ENCODE measurements at regions not wholly inside any gene's neighbourhood (a gene's known extent, or its start where the extent isn't known, plus 50 kb on each side); places are given as distances from the start of the nearest gene placed in this dataset.

- ChIA-PET POLR2A (no interaction called here), CTCF (no interaction called here)
Measured at GRCh38 chr14:101196795-101197590, 293.5 kb upstream of the RTL1 start.

- POLR2A ChIA-PET: no interaction called here
Measured at GRCh38 chr14:101197595-101198397, 294.3 kb upstream of the RTL1 start.

GRCh38 chr14:101198398-101199027 lies 295.0 kb upstream of the RTL1 start:
- ChIA-PET POLR2A (no interaction called here), CTCF (no interaction called here)

More at GRCh38 chr14:101197595-101198397, 294.3 kb upstream of the RTL1 start:
- CTCF ChIA-PET: no interaction called here

DNA sequence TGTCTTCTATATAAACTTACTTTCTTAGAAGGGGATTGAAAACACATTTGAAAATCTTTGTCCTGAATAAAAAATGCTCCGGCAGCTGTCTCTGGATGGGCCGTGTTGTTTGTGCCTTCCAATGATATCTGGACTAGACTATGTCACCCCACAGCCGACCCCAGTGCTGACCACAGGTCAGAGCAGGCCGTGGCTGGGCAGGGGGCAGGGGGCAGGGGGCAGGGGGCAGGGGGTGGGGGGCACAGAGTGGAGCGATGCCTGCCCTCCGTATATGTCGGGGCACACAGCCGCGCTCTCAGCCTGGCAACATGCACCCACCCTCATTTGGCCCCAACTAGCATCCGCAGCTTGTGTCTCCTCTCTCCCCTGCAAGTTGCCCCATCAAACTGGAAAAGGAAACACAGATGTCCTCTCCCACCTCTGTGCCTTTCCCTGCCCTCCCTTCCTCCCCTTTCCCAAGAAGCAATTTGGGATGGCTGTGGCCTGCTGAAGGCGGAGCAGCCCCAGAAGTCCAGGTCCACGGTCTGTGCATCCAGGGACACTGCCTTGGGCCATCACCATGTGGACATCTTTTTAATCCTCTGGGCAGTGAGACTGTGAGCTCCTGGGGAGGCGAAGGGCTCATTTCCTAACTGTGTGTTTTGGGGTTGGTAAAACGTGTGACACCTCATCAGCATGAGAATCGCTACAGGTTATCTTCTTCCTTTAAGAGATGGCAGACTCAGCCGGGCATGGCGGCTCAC lies 295.7 kb upstream of the RTL1 start:
- CTCF ChIA-PET: no interaction called here
- POLR2A ChIA-PET: no interaction called here

GRCh38 chr14:101200008-101200649 lies 296.6 kb upstream of the RTL1 start:
- ChIA-PET CTCF (no interaction called here), POLR2A (no interaction called here)

GRCh38 chr14:101200650-101201516 lies 297.4 kb upstream of the RTL1 start:
- ChIA-PET POLR2A (no interaction called here), CTCF (no interaction called here)

- CTCF ChIA-PET: no interaction called here
- POLR2A ChIA-PET: no interaction called here
Measured at GRCh38 chr14:101201535-101202151, 298.1 kb upstream of the RTL1 start.

DNA sequence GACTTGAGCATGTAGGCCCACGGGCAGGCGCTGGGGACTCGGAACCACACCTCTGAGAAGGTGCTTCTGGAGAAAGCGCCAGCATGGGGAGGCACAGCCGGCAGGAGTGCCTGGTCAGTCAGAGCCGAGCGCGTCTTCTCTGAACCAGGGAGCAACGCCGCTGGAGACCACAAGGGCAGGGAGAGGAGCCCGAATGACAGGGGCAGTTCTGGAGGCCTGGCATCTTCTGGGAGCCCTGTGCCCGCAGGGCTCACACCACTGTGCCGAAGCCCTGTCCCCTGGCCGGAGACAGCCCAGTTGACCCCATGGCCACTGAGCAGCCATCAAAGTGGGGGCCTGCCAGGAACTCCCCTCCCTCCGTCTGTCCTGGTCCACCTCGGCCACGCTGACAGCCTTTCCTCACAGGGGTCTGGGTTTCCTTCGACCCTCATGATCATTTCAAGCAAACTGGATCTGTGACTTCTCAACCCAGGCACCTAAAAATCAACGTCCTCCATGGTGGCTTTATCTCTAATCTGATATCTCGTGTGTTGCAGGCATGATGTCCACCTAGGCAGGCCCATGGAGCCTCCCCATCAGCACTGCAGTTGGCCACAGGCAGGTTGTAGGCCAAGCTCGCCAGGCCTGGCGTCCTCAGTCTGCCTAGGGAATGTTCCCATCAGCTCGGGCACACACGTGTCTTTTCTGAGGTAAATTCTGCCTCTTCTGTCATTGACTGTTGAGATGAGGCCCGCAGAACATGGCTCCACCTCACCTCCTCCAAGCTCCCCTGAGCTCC lies 299.3 kb upstream of the RTL1 start:
- POLR2A ChIA-PET: interaction anchor here (0.5 kb wide), 1 partner anchor 518 kb away, joined by 4 read pairs; no protein-coding TSS in a partner anchor
- CTCF ChIA-PET: no interaction called here

DNA sequence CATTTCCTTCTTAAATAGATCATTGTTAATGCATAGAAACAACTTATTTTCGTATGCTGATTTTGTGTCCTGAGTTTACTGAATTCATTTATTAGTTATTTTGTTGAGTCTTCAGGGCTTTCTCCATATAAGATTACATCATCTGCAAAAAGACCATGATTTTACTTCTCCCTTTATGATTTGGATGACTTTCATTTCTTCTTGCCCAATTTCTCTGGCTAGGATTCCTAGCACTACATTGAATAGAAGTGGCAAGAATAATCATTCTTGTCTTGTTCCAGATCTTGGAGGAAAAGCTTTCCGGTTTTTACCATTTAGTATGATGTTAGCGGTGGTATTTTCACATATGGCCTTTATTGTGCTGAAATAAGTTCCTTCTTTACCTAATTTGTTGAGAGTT lies 303.0 kb upstream of the RTL1 start:
- POLR2A ChIA-PET: no interaction called here

DNA sequence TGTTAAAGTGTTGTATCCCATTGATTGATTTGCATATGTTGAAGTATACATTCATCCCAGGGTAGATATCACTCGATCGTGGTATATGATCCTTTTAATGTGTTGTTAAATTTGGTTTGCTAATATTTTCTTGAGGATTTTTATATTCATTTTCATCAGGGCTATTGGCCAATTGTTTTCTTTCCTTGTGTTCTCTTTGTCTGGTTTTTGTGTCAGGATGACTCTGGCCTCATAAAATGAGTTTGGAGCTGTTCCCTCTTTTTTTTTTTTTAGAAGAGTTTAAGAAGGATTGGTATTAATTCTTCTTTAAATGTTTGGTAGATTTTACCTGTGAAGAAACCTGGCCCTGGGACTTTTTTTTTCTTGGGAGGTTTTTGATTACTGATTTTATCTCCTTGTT lies 303.5 kb upstream of the RTL1 start:
- POLR2A ChIA-PET: no interaction called here
- CTCF ChIA-PET: no interaction called here

More for the DNA sequence above, 303.0 kb upstream of the RTL1 start:
- CTCF ChIA-PET: no interaction called here

GRCh38 chr14:101207897-101208296 lies 304.4 kb upstream of the RTL1 start:
- ChIA-PET CTCF (no interaction called here), POLR2A (no interaction called here)

DNA sequence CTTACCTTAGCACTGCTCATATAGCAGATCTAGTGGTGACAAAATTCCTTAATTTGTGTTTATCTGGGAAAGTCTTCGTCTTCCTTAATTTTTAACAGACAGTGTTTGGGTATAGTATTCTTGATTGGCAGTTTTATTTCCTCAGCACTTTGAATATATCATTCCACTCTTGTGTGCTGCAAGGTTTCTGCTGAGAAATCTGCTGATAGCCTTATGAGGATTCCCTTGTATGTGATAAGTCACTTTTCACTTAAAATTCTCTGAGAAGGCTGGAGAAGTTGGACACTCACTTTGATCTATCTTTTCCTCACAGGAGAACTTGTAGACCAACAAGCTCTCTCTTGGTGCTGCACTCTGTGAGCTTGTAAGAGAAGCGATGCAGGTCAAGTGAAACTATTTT lies 306.1 kb upstream of the RTL1 start:
- ChIA-PET POLR2A (no interaction called here), CTCF (no interaction called here)

GRCh38 chr14:101215266-101215665 lies 311.7 kb upstream of the RTL1 start:
- CTCF ChIA-PET: no interaction called here
- POLR2A ChIA-PET: no interaction called here

GRCh38 chr14:101215927-101216326 lies 312.4 kb upstream of the RTL1 start:
- ChIA-PET CTCF (no interaction called here), POLR2A (no interaction called here)

GRCh38 chr14:101216366-101217079 lies 313.0 kb upstream of the RTL1 start:
- CTCF ChIA-PET: no interaction called here
- POLR2A ChIA-PET: no interaction called here

DNA sequence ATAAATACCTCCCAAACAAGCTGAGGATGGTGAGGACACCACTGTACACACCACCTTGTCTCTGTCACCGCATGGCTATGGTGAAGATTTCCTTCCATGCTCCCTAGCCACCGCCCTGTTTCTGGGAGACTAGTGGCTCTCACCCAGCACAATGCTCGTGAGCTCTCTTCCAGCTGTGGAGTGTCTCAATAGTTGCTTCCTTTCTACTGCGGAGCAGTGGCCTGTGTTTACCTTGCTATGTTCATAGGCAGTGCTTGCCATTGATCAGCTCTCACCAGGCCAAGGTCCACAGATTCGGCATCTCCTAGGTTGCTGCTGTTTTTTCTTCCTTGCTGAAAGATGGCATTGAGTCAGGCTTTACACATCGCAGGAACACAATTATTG lies 313.6 kb upstream of the RTL1 start:
- CTCF ChIA-PET: no interaction called here
- POLR2A ChIA-PET: no interaction called here

- ChIA-PET CTCF (no interaction called here), POLR2A (no interaction called here)
Measured at GRCh38 chr14:101217616-101218371, 314.3 kb upstream of the RTL1 start.

All from activated CD8-positive, alpha-beta memory T cell treated with anti-CD3 and anti-CD28 coated beads for 36 hours (primary cell).